ENCODE measurements at regions not wholly inside any gene's neighbourhood (a gene's known extent, or its start where the extent isn't known, plus 50 kb on each side); places are given as distances from the start of the nearest gene placed in this dataset.

DNA sequence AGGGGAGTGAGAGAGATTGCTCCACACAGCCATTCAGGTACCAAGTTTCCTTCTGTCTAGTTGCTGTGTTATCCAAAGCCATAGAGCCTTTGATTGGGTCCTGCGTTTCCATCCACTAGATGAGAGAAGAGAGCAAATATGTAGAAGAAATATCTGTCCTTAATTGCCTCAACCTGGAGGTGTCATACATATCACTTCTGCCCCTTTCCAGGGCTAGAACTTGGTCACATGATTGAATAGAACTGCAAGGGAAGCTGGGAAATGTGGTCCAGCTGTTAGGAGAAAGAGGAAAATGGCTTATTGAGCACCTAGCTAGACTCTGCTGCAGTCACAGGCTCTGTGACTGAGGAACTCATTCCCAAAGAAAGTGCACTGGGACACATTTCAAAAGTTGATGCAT, 115.6 kb upstream of the JAG1 start (continued):
- TF ChIP-seq, protein P1, sequence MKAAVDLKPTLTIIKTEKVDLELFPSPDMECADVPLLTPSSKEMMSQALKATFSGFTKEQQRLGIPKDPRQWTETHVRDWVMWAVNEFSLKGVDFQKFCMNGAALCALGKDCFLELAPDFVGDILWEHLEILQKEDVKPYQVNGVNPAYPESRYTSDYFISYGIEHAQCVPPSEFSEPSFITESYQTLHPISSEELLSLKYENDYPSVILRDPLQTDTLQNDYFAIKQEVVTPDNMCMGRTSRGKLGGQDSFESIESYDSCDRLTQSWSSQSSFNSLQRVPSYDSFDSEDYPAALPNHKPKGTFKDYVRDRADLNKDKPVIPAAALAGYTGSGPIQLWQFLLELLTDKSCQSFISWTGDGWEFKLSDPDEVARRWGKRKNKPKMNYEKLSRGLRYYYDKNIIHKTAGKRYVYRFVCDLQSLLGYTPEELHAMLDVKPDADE (IDR thresholded peaks at IDR 0.05): no peak
- TF ChIP-seq EZH2phosphoT487 (IDR thresholded peaks at IDR 0.05; ENCODE audit: unreplicated experiment): no peak
- no peak for TF ChIP-seq ZNF114 (CRISPR knock-in tag; IDR thresholded peaks at IDR 0.05)
- no peak for TF ChIP-seq NANOG (IDR thresholded peaks at IDR 0.05; ENCODE audit: borderline replicate concordance)
- TF ChIP-seq EZH2 (IDR thresholded peaks at IDR 0.05; ENCODE audit: low read depth, unreplicated experiment): no peak

DNA sequence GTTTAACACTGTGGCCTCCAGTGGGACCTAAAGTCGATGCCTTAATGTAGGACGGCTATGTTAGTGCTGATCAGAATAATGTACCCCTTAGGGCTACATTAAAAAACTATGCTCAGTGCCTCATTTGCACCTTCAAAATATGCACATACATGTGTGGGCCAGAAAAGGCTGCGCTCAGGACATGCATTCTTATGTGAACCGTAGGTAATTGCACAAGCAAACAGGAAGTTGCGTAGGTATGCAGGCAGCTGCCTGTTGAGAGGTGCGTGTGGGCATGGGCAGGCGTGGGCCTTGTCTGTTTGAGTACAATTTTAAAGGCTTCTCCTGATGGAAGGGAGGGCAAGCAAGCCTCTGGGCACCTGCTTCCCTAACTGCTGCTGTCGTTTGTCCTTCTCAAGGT, 116.2 kb upstream of the JAG1 start:
- Histone ChIP-seq H3K9me2 (ENCODE audit: insufficient read depth) (peaks cover 16% of the 10 kb centered on the region), H3K4me2 (no peak overlapping the region), H3K4me1 (ENCODE audit: insufficient read depth) (peaks cover 26% of the 10 kb centered on the region), H3K27ac (ENCODE audit: low read depth) (no peak overlapping the region), H4K20me1 (replicated peaks; ENCODE audit: insufficient read depth) (no peaks in the 10 kb centered on the region), H3K27me3 (ENCODE audit: insufficient read depth) (no peaks in the 10 kb centered on the region), H3K36me3 (ENCODE audit: insufficient read depth) (no peaks in the 10 kb centered on the region), H3K4me3 (no peak overlapping the region), H3F3A (replicated peaks; ENCODE audit: low read depth) (no peaks in the 10 kb centered on the region), H3K79me2 (replicated peaks; ENCODE audit: insufficient read depth) (no peaks in the 10 kb centered on the region), H2AFZ (peak overlapping the region; percentile 90)
- no peaks in the 10 kb centered on the region for H3K27me3 Mint-ChIP-seq (ENCODE audit: insufficient read depth, low read depth, poor library complexity)
- H3K4me3 Mint-ChIP-seq: no peak overlapping the region
- ATAC-seq (no peak), DNase-seq (ENCODE audit: low spot score) (no peak)
- H3K27ac Mint-ChIP-seq: no peak overlapping the region
- no peaks in the 10 kb centered on the region; the same call in 2 of the 3 replicates for H3K36me3 Mint-ChIP-seq (ENCODE audit: low read depth)
- H3K9me3 Mint-ChIP-seq: no peaks in the 10 kb centered on the region; the same call in 2 of the 3 replicates
- peaks cover 21% of the 10 kb centered on the region for H3K4me1 Mint-ChIP-seq
- no peak for TF ChIP-seq CREB1 (CRISPR knock-in tag; IDR thresholded peaks at IDR 0.05; ENCODE audit: low read depth)
- TF ChIP-seq NANOG (IDR thresholded peaks at IDR 0.05; ENCODE audit: borderline replicate concordance): no peak
- TF ChIP-seq, protein P2, sequence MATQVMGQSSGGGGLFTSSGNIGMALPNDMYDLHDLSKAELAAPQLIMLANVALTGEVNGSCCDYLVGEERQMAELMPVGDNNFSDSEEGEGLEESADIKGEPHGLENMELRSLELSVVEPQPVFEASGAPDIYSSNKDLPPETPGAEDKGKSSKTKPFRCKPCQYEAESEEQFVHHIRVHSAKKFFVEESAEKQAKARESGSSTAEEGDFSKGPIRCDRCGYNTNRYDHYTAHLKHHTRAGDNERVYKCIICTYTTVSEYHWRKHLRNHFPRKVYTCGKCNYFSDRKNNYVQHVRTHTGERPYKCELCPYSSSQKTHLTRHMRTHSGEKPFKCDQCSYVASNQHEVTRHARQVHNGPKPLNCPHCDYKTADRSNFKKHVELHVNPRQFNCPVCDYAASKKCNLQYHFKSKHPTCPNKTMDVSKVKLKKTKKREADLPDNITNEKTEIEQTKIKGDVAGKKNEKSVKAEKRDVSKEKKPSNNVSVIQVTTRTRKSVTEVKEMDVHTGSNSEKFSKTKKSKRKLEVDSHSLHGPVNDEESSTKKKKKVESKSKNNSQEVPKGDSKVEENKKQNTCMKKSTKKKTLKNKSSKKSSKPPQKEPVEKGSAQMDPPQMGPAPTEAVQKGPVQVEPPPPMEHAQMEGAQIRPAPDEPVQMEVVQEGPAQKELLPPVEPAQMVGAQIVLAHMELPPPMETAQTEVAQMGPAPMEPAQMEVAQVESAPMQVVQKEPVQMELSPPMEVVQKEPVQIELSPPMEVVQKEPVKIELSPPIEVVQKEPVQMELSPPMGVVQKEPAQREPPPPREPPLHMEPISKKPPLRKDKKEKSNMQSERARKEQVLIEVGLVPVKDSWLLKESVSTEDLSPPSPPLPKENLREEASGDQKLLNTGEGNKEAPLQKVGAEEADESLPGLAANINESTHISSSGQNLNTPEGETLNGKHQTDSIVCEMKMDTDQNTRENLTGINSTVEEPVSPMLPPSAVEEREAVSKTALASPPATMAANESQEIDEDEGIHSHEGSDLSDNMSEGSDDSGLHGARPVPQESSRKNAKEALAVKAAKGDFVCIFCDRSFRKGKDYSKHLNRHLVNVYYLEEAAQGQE (IDR thresholded peaks at IDR 0.05; ENCODE audit: unreplicated experiment): no peak
- TF ChIP-seq ZNF331 (CRISPR knock-in tag; IDR thresholded peaks at IDR 0.05; ENCODE audit: low read depth): no peak
- no peak for TF ChIP-seq EZH2phosphoT487 (IDR thresholded peaks at IDR 0.05; ENCODE audit: unreplicated experiment)
- no peak for TF ChIP-seq STAT1 (IDR thresholded peaks at IDR 0.05; ENCODE audit: unreplicated experiment)
- TF ChIP-seq ZNF114 (CRISPR knock-in tag; IDR thresholded peaks at IDR 0.05): no peak
- no peak for TF ChIP-seq POLR2AphosphoS5 (IDR thresholded peaks at IDR 0.05; ENCODE audit: low read depth)
- TF ChIP-seq ZNF462 (CRISPR knock-in tag; IDR thresholded peaks at IDR 0.05): no peak
- no peak for TF ChIP-seq CTCF (conservative IDR thresholded peaks at IDR 0.05; ENCODE audit: low read depth in 2 of 2)
- TF ChIP-seq EZH2 (IDR thresholded peaks at IDR 0.05; ENCODE audit: low read depth, unreplicated experiment): no peak

Data from GM23338 (cell line).